Stimulated activated CD4-positive, alpha-beta T cell treated with anti-CD3 and anti-CD28 coated beads, Interleukin-2, amount 100 ng/mL, for 4 hours (primary cell): ENCODE measurements at regions not wholly inside any gene's neighbourhood (a gene's known extent, or its start where the extent isn't known, plus 50 kb on each side); places are given as distances from the start of the nearest gene placed in this dataset.

ENCODE experiments used
- DNase-seq: peaks from one replicate; pipeline ENCODE4 v3.0.0-alpha.2; 2020; ENCODE audit warnings: low read depth

DNA sequence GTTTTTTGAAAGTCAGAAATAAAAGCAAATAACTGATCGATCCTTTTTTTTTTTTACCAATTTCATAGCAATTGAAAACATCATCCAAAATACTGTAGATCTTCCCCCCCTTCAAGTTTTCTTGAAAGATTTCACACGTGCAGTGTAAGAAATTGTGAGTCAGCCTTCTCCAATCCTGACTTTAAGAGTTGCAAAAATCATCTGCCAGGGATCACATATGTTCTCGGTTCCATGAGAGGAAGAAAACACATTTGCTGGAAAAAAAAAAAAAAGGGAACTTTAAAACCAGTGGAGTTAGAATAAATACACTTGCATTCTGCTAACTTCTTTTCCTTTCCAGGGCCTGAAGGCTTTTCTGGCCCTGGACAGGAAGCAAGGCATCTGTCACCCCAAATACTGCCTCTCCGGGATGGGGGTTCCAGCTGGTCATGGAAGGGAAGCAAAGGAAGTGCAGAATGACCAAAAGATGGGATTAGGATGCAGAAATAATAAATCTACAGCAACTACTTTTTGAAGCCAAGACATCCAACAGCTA, 198.4 kb upstream of the KIAA1217 start:
- no peak for DNase-seq

DNA sequence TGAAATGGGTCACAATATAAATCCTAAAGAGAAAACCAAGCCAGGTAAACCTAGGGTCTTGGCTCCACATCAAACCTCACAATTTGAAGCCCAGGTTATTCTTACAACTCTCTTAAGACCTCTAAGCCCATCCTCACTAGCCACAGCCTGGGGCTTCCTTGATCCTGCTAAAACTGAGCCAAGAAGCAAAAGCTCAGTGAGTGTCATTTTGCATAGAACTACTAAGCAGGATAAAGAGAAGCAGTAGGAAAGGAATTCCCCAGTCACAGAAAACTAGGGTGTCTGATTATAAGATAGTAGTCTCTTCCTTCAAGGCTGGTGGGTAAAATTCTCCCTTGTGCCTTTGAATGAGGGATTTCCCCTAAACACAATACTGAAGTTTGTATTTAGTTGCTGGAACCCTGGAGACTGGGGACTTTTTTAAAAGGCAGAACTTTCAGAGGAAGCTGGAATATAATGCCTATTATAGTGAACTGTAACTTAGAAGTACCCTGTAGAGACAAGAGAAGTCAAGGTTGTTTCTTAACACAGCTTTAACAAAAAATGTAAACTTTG, 196.6 kb upstream of the KIAA1217 start:
- no peak for DNase-seq

DNA sequence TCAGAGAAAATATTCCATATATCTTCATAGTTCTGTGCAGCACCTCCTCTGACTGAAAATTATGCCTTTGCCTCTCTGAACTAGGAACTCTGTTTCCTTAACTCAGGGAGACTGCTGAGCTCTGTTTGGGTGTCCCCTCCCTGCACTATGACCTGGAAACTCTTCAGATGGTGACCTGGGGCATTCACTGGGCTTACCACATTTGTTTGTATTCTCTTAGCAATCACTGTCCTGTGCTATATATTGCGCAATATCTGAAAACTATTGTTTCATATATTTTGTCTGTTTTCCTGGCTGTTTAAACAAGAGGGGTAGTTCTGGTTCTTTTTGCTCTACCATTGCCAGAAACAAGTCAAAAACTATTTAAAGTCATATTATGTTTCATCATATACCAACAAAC, 181.8 kb upstream of the KIAA1217 start:
- DNase-seq = no peak

DNA sequence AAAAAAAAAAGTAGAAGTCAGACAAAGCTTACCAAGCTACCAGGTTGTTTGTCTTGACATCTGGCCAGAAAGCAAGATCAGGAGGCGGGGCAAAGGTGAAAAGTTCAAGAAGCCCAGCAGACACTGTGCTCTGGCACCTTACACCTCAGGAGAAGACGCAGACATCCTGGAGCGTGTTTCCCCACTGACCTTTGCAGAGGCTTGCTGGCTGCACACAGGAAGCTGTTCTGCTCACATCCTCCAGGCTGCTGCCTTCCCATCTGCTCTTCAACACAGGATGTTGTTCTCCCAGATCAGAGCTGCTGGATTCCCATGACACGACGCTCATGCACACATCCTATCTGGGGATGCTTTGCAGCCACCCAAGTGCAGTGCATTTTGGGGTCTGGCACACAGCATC, 174.4 kb upstream of the KIAA1217 start:
- DNase-seq = no peak

DNA sequence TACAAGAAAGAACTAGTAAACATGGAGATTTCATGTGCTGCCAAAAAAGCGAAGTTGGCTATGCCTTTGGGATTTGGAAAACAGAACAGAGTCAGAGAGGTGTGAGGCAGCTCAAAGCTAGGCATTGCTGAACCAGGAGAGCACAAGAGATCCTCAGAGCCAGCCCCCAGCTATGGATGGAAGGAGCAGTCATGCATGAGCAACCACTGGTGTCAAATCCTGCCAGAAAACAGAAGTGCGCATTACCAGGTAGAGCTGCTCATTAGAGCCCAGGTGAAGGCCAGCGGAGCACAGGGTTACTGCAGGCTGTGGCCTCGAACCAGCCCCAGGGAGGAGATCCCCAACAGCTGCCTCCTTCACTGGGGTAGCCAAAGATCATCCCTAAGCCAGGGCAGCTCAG, 173.2 kb upstream of the KIAA1217 start:
- no peak for DNase-seq

DNA sequence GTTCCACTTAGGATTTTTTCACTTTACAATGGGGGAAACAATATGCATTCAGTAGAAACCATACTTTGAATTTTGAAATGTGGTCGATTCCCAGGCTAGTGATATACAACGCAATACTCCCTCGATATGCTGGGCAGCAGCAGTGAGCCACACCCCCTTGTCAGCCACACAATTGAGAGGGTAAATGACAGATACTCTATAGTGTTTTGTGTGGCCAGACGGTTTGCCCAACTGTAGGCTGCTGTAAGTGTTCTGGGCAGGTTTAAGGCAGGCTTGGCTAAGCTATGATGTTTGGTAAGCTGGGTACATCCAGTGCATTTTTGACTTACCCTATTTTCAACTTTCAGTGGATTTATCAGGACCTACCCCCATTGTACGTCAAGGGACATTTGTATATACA, 169.6 kb upstream of the KIAA1217 start:
- no peak for DNase-seq

DNA sequence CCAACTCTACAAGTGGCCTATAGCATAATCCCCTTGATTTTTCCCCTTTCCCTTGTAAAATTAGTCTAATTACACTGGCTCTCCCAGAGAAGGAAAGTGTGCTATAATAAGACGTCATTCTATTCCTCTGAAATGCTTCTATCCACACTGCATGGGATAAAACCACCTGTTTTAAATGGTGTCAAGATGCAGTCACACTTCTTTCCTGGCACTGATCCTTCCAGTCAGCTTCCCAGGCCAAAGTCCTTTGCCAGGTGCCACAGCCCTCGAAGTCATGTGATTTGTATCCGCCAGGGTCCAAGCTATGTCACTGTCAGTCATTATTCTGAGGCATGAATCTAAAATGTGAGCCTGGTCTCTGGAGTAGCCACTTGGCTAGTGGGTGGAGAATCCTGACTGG, 169.0 kb upstream of the KIAA1217 start:
- DNase-seq = no peak

DNA sequence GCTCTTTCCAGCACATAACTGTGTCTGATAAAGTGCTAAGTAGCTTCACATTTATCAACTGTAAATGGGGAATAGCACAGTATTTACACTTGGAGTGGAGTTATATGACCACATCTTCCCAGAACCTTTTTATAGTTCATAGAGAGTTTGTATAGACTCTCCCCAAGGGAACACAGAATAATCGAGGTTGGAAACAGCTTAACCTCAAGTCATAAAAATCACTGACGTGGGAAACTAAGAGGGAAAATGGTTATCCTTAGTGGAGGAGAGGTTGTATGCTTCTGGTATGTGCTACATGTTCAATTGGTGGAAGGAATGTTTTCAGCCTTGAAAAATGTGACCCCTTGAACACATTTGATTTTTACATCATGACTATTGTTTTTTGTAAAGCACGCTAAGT, 167.9 kb upstream of the KIAA1217 start:
- DNase-seq = no peak

DNA sequence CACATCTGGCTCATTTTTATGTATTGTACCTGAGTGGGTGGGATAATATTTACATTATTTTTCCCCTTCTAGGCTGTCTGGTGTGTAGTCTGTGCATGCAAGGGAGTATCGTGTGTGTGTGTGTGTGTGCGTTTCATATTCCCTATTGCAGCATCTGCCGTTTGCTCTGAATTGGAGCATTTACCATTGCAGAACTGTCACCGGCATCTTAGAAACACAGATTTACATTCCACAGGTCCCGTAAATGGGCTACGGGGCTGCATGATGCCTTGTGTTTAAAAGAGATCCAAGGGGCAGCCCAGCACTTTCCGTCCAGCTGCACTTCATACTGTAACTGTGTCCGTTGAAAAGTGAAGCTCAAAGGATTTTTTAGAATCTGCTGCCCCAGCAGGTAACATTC, 167.1 kb upstream of the KIAA1217 start:
- no peak for DNase-seq

DNA sequence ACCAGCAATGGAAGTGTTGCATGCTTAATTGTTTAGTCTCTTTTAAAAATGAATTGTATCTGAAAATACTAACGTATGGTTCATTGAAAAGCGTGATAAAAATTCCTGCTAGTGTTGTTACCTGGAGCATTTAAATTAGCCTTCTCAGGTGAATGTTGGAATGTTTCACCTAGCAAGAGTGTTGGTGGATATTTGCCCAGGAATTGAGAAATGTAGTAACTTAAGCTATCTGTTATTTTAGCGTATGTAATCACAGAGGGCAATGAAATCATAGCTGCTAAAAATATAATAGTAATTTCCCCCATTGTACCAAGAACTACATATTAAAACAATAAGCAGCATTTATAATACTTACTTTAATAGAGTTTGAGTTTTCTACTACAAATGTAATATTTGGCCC, 166.1 kb upstream of the KIAA1217 start:
- DNase-seq = no peak

DNA sequence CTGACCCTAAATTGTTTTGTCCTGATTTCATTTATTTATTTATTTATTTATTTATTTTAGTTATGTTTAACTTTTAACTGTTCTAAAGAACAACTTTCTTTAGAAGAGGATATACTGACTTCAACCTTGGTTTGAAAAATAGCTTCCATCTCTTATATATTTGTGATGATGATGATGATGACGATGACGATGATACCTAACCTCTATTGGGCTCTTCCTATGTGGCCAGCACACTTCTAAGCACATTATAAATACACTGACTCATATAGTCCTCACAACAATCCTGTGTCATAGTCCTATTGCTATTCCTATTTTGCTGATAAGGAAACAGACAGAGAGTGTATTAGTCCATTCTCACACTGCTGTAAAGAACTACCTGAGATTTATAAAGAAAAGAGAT, 162.9 kb upstream of the KIAA1217 start:
- DNase-seq = no peak

DNA sequence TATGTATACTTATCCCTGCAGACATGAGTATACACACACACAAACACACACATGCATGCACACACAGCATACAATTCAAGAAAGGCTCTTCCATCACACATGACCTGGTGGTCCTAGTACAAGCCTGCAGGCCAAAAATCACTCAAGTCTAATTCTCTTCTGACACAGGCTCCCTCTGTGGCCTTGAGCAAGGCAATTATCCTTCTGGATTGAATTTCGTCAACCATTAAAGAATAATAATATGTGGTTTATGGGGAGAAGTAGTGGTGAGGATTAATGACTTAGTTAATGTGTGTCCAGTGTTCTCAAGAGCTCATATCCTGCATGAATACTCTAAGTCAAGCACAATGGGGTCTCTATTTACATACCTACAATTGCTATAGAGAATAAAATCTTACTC, 161.8 kb upstream of the KIAA1217 start:
- DNase-seq = no peak

DNA sequence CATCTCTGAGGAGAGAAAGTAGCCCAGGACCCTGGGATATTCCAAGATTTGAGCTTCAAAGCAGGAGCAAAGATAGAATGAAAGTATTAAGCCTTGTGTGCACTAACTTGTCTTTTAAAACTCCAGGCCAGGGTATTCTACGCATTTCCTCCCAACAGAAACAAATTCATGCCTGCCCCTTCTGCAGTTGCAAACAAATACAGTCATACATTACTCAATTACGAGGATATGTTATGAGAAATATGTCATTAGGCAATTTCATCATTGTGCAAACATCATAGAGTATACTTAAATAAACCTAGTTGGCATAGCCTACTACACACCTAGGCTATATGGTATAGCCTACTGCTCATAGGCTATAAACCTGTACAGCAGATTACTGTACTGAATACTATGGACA, 154.5 kb upstream of the KIAA1217 start:
- DNase-seq = no peak

DNA sequence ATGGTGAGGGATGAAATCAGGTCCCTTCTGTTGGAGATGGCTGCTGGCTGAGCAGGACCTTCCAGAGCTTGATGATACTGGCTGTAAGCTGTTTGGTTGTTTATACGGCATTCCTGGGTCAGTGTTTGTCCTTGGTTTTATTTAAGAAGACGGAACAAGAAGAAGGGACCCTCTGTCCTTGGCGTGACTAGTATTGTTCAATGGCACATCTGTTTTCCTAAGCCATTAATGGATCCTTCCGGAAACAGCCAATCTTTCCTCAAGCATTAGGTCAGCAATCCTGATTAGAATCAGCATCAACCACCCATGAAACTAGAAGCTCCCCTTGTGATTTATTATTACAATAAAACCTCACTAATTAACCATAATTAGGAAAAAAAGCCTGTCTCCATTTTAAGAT, 128.7 kb upstream of the KIAA1217 start:
- no peak for DNase-seq

DNA sequence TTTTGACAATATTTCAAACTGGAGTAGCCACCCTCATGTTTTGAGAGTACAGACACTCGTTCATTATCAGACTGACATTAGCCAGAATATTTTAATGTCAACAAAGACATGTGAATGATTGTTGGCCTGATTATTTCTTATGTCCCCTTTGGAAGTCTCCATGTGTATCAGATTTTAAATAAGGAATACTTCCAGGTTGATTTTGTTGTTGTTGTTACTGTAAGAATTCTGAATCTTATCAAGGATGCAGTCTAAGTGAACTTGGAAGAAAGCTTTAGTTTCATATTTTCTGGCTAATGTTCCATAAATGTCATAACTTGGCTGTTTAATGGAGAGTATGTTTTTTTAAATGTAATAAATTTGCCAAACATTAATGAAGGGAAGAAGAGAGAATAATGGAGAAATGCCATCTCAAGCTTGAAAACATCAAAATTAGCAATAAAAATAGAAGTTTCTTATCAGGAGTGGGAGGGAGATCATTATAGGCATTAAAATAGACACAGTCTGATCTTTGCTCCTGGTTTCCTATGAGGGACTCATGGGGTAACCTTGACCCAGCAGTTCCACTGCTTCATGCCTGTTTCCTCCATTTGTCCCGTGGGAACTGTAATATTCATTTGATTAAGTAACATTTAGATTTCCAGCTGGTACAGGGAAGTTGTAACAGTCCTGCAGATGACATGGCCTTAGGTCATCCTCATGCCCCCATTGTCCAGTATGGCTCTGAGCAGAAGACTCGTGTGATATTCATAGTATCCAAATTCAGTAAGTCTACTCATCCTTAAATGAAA, 122.4 kb upstream of the KIAA1217 start:
- DNase-seq = no peak

DNA sequence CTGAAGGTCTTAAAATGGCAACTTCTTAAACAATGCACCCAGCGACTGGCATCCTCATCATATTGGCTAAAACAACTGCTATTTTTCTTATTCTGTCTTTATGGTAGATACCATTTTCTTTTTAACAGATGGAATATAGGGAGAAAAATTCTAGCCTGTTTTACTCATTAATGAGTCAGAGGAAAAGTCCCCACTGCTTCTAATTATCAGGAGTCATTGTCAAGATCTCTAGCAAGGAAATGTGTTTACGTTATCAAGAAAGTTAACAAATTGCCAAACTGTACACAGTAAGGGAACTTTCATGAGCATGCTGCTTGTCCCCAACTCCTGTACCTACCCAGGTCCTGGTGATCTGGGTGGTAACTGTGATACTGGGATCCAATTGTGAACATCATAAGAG, 117.7 kb upstream of the KIAA1217 start:
- no peak for DNase-seq

DNA sequence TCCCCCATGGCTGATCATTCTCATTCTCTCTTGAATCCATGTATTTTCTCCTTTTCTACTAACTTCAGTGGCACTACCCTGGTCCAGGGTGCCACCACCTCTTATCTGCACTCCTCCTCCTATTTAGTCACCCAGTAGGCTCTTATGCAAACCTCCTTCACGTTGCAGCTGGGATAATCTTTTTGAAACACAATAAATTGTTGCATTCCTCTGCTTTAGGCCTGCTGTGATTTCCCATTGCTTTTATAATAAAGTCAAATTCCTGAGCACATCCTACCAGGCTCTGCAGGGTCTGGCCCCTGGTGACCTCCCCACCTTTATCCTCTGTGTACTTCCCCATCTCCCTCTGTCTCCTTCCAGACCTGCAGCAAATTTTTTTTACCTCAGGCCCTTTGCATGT, 112.7 kb upstream of the KIAA1217 start:
- no peak for DNase-seq

DNA sequence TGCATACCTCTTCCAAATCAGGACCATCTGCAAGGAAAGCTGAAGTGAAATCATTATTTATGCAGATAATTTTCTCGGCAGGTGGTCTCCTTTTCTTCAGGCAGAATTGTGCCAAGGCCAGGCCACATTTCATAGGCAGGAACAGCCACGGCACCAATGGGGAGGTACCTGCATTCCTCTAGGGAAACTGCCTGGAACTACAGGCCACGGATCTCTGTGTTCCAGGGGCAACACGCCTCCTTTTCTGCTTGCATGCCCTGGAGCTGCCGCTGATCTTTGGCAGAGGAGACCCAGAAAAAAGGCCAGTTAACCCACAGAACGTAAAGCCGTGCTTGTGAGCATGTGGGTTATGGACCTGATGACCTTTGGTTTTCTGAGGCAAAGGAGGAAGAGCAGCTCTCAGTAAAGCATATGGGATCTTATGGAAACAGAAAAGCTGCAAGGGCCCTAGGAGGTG, 111.2 kb upstream of the KIAA1217 start:
- no peak for DNase-seq

DNA sequence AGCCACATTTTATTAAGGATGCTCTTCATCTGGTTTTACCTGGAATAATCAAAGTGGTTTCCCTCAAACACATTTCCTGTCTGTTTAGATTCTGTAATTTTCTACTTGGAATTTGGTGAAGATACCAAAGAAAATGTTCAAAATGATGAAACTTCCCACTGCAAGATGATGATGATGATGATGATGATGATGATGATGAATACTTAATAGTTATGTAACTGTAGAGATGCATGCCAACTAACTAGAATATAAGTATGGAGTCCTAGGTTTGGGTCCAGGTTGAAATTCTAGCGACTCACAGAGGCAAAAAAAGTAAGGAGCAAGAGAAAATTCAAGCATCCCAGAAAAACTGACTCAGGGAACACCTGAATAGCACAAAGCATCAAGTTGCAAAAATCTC, 104.0 kb upstream of the KIAA1217 start:
- DNase-seq = no peak

DNA sequence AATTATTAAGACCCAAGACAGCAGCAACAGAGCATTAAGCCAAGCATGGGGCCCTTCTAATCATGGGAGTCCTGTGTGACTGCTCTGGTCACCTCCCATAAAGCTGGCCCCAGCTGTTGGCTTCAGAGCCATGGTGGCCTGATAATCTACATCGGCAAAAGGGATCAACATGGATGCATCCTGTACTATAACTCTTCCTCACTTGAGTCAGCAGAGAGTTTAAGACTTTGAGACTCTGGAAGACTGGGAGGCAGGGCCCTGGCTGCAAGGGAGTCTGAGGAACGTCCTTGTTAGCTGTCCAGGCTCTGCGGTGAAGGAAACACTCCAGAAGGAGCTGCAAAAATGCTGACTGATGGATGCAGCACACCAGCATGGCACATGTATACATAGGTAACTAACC, 95.0 kb upstream of the KIAA1217 start:
- DNase-seq = no peak

DNA sequence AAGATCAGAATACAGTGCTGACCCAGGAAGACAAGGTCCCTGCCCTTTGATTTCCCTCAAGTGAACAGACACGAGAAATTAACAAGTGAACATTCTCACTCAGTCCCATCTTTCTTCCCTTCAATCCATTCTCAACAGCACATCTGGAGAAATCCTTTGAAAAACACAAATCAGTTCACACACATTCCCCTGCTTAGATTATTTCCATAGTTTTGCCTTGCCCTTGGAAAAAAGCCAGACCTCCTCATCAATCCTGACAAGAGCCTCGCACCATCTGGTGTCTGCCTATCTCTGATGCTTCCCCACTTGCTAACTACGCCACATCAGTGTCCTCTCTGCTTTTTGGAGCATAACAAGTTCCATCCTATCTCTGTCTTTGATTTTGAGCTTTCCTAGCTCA, 94.4 kb upstream of the KIAA1217 start:
- DNase-seq = no peak

DNA sequence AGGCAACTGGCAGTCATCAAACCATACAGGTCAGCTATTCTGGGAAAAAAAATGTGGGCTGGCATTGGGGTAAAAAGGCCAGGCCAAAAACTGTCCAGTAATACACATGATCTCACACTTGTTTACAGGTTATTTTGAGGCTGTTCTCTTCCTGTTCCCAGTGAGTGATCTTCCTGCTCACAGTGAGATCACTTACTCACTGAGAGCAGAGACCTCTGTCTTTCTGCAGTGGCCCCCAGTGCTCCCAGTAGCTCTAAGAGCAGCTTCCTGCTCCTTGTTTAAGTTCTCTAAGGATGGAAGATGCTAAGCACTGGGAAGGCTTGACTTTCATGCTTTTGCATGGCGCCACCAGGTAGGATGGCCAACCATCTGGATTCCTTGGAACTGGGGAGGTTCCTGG, 93.5 kb upstream of the KIAA1217 start:
- DNase-seq = no peak

DNA sequence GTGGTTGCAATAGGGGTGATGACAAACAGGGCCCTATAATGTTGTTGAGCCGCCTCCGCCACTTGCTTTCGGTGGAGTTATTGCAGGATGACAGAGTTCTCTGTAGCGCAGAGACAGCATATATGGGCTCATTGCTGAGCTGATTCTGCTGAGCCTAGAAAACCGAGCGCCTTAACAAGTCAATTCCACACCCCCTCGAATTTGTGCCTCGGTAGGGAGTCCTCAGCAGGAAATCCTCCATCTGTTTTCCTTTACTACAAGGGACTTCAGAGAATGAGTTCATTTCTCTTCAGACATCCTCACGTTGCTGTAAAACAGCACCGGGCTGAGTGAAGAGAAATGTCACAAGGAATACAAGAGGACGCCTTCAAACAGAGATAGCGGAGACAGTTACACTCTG, 90.7 kb upstream of the KIAA1217 start:
- no peak for DNase-seq

DNA sequence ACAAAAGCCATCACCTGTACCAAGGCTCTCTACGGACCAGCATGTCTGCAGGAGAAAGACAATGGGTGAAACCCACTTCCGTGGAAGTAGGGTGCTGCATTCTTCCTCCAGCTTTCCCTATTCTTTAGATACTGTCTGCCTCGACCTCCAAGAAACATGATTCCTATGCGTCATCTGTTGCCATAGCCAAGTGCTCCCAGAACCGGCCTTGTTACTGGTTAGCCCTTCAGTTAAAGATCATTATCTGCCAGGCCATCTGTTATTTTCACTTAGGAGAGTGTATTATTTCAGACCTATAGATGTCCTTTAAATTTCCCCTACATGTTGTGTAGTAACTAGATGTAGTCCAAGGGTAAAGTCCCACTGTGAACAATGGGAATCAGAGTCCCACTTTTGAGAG, 89.0 kb upstream of the KIAA1217 start:
- no peak for DNase-seq
